ENCODE measurements at regions not wholly inside any gene's neighbourhood (a gene's known extent, or its start where the extent isn't known, plus 50 kb on each side); places are given as distances from the start of the nearest gene placed in this dataset.

DNA sequence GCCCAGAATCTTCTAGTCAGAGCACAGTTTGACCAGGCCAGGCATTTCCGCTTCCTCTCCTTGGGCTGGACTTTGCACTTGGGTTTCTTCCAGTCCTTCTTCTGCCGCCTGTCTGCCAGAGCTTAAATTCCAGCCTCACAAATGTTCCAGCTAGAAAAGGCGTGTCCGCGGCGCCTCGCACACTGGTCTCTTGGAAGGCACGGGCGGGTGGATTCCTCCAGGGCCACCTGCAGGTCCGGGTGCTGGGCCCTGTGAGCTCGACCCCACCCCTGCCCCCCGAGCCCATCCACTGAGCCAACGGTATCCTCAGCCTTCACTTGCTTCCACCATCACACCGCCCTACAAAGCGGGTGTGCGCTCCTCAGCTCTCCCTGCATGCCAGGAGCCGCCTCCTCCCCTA is 2026.5 kb downstream of the TP53TG3F start:
- DNase-seq (ENCODE audit: low read depth in 2 of 3, low spot score in 1 of 3) = no peak

DNA sequence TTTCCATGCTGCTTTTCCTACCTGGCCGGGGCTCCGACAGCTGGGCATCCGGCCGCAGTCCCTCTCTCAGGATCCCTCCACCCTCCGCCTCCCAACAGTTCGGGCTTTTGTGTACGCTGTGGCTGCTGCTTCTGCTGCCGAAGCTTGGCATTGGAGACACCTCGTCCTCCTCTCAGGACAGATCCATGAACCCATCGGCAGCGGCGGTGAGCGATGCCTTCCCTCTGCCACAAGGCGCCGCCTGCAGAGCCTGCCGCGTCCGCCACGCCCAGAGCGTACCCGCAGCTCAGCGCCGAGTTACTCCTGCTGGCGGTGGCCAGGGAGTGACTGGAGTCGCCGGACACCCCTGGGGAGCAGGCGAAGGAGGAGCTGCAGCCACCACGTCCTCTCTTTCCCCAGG is 2032.8 kb downstream of the TP53TG3F start:
- DNase-seq (ENCODE audit: low read depth in 2 of 3, low spot score in 1 of 3) = no peak

DNA sequence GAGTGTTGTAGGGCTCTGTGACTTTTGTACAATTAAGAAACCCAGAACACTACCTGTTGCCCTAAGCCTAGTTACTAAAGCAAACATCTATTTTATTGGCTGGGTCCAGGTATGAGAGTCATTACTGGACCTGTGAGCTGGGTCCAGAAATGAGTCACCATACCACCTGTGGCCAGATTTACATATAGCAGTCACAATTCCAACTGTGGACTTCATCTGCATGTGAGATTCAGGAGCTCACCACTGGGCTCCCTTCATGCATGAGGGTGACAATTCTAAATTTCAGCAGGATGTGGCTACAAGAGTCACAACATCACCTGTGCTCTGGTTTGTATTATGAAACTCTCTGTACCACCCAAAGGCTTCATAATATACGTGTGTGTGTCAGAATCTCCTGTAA is 2038.0 kb downstream of the TP53TG3F start:
- DNase-seq (ENCODE audit: low read depth in 2 of 3, low spot score in 1 of 3) = no peak

DNA sequence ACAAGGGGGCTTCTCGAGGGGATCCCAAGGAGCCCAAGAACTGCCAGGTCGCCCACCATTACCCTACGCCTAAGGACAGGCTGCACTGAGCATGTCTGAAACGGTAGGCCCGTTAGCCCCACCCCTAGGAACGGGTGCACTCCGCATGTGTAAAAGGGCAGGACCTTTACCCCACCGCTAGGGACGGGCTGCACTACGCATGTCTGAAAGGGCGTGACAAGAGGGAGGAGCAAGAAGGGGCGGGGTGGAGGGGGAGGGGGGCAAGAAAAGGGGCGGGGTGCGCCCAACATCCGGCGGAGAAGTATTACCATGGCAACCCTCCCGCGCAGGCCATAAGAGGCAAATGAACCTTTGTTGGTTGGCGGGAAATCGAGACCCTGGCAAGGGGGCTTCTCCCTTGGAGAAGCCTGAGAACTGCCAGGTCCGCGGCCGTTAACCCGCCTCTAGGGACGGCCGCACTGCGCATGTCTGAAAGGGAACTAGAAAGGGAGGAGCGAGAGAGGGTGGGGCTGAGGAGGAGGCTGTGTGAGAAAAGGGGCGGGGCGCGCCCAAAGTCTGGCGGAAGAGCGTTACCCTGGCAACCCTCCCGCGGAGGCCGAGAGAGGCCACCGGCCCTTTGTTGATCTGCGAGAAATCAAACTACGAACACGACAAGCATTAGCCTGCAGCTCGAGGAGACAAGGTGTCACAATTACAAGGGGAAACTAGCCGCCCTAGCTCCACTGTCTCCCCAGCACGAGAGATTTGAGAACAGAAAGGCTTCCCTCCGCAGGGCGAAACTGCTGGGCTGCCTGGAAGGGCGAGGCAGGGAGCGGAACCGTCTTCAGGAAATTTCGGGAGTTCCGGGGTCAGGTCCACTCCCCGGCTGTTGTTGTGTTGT is 2046.8 kb downstream of the TP53TG3F start:
- no peak for DNase-seq (ENCODE audit: low read depth in 2 of 3, low spot score in 1 of 3)

DNA sequence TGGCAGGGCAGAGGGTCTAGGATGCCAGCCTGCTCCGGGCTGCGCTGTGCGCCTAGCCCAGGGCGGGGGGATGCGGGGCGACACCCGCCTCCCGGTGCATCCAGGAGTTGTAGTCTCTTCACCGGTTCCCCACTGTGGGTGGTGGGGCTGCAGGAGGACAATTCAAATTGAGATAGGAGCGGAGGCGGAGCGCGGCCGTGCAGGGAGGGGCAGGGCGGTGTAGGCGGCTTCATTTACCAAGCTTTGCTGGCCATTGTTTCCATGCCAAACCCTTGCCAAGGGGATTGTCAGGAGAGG is 2047.4 kb downstream of the TP53TG3F start:
- no peak for DNase-seq (ENCODE audit: low read depth in 2 of 3, low spot score in 1 of 3)

DNA sequence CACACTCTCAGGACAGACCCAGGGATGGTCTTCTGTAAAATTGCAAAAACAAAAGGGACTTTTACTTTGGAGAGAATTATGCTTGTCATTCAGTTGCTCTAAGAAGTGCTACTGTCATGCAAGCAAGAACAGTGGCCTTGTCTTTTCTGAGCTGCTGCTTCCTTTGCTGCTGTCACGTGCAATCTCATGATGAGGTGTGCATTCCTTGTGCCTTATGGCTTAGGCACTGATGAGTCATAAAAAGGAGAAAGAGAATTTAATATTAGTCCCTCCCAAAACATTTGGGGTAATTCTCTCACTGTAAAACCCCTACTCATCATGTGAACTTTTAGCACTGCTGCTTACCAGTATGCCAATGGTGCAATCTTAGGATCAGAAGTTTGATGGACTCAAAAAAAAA is 2051.3 kb downstream of the TP53TG3F start:
- no peak for DNase-seq (ENCODE audit: low read depth in 2 of 3, low spot score in 1 of 3)

DNA sequence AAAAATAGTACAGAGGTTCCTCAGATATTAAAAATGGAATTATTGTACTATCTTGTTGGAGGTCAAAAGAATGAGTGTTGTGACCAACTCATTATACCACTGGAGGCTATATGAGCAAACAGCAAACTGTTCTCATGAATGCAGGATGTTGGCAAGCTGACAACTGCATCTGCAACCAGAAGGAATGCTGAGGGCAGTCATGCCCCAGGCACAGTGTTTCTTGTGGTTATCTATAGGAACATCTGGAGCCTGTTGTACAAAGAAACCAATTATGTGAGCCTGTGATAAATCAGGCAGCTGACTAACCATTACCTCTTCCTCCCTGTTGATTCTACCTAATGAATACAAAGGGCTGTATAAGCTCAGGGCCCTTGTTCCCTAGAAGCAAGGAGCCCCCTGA is 2057.1 kb downstream of the TP53TG3F start:
- no peak for DNase-seq (ENCODE audit: low read depth in 2 of 3, low spot score in 1 of 3)

DNA sequence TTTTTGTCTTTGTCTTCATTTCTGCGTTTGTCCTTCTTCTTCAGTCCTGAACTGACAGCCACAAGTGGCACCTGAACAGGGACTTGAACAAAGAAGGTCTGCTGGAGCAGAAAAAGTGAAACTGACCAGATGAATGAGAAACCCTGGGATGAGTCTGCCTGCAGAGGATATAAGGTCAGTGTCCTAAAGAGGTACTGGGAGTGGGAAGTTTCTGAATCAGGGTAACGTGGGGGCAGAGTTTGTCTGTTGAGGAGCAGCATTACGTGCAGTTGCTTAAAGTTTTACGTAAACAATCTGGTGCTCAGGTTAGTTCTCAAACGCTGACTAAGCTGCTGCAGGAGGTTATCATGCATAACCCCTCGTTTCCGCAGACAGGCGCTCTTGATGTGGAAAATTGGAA is 2057.6 kb downstream of the TP53TG3F start:
- DNase-seq (ENCODE audit: low read depth in 2 of 3, low spot score in 1 of 3) = no peak

DNA sequence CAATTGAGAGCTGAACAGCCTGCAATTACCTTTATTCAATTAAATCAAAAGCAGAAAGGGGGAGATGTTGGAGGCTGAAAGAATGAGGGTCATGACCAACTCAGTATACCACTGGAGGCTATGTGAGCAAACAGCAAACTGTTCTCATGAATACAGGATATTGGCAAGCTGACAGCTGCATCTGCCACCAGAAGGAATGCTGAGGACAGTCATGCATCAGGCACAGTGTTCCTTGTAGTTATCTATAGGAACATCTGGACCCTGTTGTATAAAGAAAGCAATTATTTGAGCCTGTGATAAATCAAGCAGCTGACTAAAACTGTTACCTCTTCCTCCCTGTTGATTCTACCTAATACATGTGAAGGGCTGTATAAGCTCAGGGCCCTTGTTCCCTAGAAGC is 2064.6 kb downstream of the TP53TG3F start:
- DNase-seq (ENCODE audit: low read depth in 2 of 3, low spot score in 1 of 3) = no peak

DNA sequence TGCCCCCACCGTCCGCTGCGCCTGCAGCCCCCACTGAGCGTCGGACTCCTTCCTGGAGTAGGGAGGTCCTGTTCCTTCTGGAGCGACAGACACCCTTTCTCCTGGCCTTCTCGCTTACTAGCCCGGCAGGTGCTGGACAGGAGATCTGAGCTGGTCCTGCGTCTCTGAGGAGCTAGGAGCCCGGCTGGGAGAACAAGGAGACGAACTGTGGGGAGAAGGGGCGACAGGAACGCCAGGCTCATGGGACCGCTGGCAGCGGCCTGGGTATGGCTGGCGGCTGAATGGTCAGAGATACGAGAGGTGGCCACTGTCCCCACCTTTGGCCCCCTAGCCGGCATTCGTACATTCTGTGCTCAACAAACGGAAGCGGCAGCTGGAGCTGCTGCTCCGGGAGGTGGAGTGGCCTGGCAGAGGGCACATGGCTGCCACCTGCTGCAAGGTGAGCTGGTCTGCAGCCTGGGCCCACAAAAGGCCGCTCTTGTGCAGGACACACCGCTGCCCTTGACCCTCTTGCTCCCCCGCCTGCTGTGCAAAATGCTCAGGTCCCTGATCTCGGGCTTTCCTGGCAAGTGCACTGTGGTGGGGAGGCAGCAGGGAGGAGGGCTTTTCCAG is 2066.7 kb downstream of the TP53TG3F start:
- DNase-seq (ENCODE audit: low read depth in 2 of 3, low spot score in 1 of 3) = no peak

DNA sequence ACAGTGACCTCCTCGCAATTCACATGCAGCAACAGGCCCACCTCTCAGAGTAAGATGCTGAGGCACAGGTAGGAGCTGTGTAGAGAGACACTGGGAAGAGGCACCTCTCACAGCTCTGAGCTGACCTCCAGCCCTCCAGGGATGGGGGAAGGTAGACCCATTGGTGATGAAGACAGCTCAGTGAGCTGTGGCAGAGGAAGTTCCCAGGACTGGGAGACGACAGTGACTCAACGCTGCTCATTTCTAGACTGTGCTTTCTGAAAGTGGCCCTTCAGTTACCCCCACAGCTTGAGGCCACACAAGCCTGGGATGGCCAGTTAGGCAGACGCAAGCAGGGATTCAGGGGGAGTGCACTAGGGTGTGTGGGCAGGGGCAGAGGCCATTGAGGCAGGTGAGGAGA is 2073.2 kb downstream of the TP53TG3F start:
- no peak for DNase-seq (ENCODE audit: low read depth in 2 of 3, low spot score in 1 of 3)

DNA sequence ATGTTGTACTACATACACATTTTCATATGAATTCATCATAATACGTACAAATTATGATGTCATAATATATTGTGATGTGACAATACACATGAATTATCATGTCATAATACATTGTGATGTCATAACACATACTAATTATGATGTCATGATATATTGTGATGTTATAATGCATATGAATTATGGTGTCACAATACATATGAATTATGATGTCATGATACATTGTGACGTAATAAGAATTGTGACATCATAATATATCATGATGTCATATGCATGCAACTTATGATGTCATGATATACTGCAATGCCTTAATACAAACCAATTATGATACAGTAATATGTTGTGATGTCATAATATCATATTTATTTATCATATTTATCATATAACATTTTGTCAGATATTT is 2074.3 kb downstream of the TP53TG3F start:
- DNase-seq (ENCODE audit: low read depth in 2 of 3, low spot score in 1 of 3) = no peak

DNA sequence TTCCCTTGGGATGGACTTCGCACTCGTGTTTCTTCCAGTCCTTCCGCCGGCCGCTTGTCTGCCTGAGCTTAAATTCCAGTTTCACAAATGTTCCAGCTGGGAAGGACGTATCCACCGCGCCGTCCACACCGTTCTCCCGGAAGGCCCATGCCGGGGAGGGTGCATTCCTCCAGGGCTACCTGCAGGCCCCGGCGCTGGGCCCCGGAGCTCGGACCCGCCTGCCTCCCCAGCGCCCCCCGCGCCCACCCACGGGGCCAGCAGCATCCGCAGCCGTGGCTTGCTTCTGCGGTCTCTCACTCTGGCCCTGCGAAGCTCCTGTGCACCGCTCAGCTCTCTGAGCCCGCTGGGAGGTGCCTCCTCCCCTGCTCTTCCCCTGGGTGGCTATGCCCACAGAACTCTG is 2084.1 kb downstream of the TP53TG3F start:
- DNase-seq (ENCODE audit: low read depth in 2 of 3, low spot score in 1 of 3) = no peak

DNA sequence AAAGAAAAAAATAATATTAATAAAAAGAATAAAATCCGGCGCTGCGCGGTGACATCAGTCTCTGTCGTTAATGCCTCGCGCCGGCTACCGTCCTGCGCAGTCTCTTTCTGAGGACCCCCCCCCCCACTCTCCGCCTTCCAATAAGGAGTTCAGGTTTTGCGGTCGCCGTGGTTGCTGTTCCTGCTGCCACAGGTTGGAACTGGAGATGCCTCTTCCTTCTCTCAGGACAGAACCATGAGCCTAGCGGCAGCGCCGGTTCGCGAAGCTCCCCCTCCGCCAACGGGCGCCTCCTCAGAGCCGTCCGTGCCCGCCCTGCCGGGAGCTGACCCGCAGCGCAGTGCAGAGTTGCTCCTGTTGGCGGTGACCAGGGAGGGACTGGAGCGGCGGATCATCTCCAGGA is 2093.4 kb downstream of the TP53TG3F start:
- no peak for DNase-seq (ENCODE audit: low read depth in 2 of 3, low spot score in 1 of 3)

DNA sequence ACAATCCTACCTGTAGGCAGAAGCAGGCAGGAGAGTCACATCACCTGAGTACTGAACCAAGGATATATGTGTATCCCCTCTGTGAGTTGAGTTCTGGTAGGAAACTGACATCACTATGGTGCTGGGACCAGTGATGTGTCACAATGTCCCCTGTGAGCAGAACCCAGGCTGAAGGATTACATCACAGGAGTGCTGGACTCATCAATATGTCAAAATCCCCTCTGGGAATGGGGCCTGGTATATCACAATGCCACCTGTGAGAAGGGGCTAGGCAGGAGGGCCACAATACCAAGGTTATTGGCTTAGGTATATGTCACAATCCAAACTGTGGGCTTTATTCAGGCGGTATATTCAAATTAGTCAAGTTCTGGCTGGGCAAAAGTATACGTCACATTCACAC is 2098.3 kb downstream of the TP53TG3F start:
- DNase-seq (ENCODE audit: low read depth in 2 of 3, low spot score in 1 of 3) = no peak

DNA sequence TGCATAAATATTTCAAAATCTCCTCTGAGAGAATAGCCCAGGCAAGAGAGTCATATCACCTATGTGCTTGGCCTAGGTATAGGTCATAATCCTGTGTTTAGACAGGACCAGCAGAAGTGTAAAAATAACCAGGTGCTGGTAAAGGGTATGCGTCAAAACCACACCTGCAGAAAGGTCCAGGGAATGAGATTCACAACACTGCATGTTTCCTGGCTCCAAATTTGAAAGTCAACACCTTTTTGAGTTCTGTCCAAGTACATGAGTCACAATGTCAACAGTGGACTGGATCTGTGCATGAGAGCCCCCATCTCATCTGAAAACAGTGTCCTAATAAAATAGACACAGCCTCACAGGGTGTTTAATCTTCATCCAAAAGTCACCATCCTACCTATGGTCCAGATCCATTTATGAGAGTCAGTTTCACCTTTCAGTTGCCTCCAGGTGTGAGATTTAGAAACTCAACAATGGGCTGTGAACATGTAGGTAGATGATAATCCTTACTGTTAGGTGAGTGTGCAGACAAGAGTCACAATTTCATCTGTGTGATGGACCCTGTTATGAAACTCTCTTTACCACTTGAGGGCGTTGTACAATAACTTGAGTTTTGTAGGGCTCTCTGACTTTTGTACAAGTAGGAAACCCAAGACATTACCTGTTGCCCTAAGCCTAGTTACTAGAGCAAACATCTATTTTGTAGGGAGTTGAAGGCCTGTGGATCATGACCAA is 2100.7 kb downstream of the TP53TG3F start:
- no peak for DNase-seq (ENCODE audit: low read depth in 2 of 3, low spot score in 1 of 3)

DNA sequence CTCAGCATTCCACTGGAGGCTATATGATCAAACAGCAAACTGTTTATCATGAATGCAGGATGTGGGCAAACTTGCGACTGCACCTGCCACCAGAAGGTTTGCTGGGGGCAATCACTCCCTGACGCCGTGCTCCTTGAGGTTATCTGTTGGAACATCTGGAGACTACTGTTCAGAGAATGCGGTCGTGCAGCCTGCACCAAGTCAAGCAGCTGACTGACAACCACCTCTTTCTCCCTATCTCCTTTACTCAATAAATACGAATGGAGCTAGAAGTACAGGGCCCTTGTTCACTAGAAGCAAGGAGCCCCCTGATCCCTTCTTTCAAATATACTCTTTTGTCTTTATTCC is 2101.2 kb downstream of the TP53TG3F start:
- no peak for DNase-seq (ENCODE audit: low read depth in 2 of 3, low spot score in 1 of 3)

DNA sequence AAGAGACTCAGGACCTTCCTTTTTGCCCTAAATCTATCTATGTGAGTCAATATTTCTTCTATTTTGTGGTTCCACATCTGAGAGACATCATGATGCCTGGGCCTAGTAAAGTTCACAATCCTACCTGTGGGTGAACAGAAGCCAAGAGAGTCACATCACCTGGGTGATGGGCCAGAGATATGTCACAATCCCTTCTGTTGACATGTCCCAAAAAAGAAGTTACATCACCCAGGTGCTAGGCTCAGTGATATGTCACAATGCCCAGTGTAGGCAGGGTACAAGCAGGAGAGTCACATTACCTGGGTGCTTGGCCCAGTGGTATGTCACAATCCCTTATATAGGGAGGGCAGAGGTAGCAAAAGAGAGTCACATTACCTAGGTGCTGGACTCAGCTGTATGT is 2101.9 kb downstream of the TP53TG3F start:
- DNase-seq (ENCODE audit: low read depth in 2 of 3, low spot score in 1 of 3) = no peak

DNA sequence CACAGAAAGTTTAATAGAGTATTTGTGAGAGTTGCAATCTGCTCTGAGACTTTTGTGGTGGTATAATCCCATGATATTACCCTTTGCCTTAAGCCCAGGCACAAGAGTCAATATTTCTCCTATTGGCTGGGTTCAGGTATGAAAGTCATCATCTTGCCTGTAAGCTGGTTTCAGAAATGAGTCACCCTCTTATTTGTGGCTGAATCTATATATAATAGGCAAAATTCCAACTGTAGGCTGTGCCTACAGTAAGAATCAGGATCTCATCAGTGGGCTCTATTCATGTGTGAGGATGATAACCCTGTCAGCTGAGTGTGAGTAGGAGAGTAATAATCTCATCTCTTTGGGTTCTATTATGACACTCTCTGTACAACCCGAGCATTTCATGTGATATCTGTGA is 2103.1 kb downstream of the TP53TG3F start:
- no peak for DNase-seq (ENCODE audit: low read depth in 2 of 3, low spot score in 1 of 3)

DNA sequence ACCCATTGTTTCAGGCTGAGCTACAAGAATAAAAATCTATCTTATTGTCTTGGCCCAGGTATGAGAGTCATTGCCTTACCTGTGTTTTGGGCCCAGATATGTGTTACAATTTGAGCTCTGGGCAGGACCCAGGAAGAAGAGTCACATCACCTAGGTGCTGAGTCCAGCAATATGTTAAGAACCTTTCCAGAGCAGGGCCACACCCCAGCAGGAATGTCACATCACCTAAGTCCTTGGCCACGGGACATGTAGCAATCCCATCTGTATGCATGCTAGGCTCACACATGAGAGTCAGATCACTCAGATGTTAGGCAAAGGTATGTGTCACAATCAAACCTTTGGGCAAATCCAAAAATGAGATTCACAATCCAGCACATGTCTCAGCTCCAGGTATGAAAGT is 2103.5 kb downstream of the TP53TG3F start:
- no peak for DNase-seq (ENCODE audit: low read depth in 2 of 3, low spot score in 1 of 3)

DNA sequence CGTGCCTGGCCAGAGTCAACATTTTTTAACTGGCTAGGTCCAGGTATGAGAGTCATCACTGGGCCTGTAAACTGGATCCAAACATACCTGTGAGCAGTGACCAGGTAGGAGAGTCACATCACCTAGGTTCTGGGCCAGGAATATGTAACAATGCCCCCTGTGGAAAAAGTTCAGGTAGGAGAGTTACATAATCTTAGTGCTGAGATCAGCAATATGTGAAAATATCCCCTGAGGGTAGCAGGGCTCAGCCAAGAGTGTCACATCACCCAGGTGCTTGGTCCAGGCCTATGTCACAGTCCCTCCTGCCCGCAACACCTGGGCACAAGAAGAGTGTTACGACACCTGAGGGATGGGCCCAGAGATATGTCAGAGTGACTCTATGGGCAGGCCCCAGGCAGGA is 2104.7 kb downstream of the TP53TG3F start:
- DNase-seq (ENCODE audit: low read depth in 2 of 3, low spot score in 1 of 3) = no peak

DNA sequence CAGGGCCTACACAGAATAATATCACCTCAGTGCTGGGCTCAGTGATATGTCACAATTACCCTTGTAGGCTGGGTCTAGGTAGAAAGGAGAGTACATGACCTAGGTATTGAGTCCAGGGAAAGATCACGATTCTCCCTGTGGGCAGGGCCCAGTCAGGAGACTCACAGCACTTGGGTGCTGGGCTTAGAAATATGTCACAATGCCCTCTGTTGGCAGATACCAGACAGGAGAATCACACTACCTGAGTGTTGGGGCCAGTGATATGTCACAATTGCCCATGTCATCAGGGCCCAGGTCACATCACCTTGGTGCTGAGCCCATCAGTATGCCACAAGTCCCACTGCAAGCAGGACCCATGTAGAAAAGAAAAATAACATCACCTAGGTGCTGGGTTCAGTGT is 2105.5 kb downstream of the TP53TG3F start:
- DNase-seq (ENCODE audit: low read depth in 2 of 3, low spot score in 1 of 3) = no peak

DNA sequence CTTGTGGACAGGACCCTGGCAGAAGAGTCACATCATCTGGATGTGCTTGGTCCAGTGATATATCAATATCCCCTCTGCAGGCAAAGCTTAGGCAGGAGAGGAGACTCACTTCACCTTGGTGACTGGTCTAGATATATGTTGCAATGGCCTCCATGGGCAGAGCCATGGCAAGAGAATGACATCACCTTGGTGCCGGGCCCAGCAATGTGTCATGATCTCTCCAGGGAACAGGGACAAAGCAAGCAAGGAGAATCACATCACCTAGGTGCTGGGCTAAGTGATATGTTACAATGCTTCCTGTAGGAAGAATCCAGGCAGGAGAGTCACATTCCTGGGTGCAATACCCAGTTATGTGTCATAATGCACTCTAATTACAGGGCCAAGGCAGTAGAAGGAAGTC is 2106.2 kb downstream of the TP53TG3F start:
- DNase-seq (ENCODE audit: low read depth in 2 of 3, low spot score in 1 of 3) = no peak

All from stimulated activated CD4-positive, alpha-beta T cell treated with anti-CD3 and anti-CD28 coated beads, Interleukin-12 subunit alpha, Interleukin-12 subunit beta, amount 100 ng/mL, for 48 hours (primary cell).